RWPE2 (cell line): ENCODE measurements at regions not wholly inside any gene's neighbourhood (a gene's known extent, or its start where the extent isn't known, plus 50 kb on each side); places are given as distances from the start of the nearest gene placed in this dataset.

Experiments
- ATAC-seq: fragments of 200-7000 bp; cut with Tn5 transposase; 3 replicates; pipeline ENCODE4 v1.9.1; 2021; ENCODE audit warnings: low read depth
- DNase-seq: peaks from one replicate; pipeline ENCODE4 v3.0.0-alpha.2; 2020; ENCODE audit warnings: low spot score
- H3K27ac ChIP-seq: fragments of 450-650 bp; 2 replicates; pipeline ENCODE4 v1.5.1; 2017; ENCODE audit warnings: mild to moderate bottlenecking; ENCODE audit not compliant: poor library complexity, severe bottlenecking
- H3K27me3 ChIP-seq: fragments of 250-450 bp; sonication (Bioruptor Pico); 2 replicates; pipeline ENCODE4 v1.5.1; 2021; ENCODE audit warnings: mild to moderate bottlenecking, moderate library complexity; ENCODE audit not compliant: insufficient read depth, poor library complexity, severe bottlenecking
- H3K36me3 ChIP-seq: fragments of 250-450 bp; sonication (Bioruptor Pico); 2 replicates; pipeline ENCODE4 v1.5.1; 2020; ENCODE audit warnings: low read depth, mild to moderate bottlenecking, moderate library complexity
- H3K4me1 ChIP-seq: fragments of 250-450 bp; sonication (Bioruptor Pico); 2 replicates; pipeline ENCODE4 v1.5.1; 2021; ENCODE audit warnings: mild to moderate bottlenecking, moderate library complexity; ENCODE audit not compliant: insufficient read depth, poor library complexity, severe bottlenecking
- H3K4me3 ChIP-seq: fragments of 250-450 bp; sonication (Bioruptor Pico); 2 replicates; pipeline ENCODE4 v1.5.1; 2021; ENCODE audit warnings: mild to moderate bottlenecking, moderate library complexity; ENCODE audit not compliant: severe bottlenecking
- H3K9me3 ChIP-seq: fragments of 250-450 bp; sonication (Bioruptor Pico); 2 replicates; pipeline ENCODE4 v1.5.1; 2021; ENCODE audit warnings: mild to moderate bottlenecking, moderate library complexity; ENCODE audit not compliant: severe bottlenecking
- TF ChIP-seq, protein P1 (sequence below): fragments of 450-650 bp; IDR thresholded peaks from one replicate; pipeline ENCODE4 v1.5.1; 2017; ENCODE audit warnings: mild to moderate bottlenecking, moderate library complexity; ENCODE audit not compliant: poor library complexity, severe bottlenecking

- Histone ChIP-seq H3K9me3 (no peaks in the 10 kb centered on the region), H3K27ac (no peak overlapping the region), H3K4me3 (no peak overlapping the region), H3K4me1 (peaks cover 12% of the 10 kb centered on the region), H3K27me3 (no peaks in the 10 kb centered on the region), H3K36me3 (no peaks in the 10 kb centered on the region; the same call in 1 of the 2 replicates)
- DNase-seq (peak; percentile 18), ATAC-seq (no peak)
- TF ChIP-seq, protein P1, sequence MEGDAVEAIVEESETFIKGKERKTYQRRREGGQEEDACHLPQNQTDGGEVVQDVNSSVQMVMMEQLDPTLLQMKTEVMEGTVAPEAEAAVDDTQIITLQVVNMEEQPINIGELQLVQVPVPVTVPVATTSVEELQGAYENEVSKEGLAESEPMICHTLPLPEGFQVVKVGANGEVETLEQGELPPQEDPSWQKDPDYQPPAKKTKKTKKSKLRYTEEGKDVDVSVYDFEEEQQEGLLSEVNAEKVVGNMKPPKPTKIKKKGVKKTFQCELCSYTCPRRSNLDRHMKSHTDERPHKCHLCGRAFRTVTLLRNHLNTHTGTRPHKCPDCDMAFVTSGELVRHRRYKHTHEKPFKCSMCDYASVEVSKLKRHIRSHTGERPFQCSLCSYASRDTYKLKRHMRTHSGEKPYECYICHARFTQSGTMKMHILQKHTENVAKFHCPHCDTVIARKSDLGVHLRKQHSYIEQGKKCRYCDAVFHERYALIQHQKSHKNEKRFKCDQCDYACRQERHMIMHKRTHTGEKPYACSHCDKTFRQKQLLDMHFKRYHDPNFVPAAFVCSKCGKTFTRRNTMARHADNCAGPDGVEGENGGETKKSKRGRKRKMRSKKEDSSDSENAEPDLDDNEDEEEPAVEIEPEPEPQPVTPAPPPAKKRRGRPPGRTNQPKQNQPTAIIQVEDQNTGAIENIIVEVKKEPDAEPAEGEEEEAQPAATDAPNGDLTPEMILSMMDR: no peak
Measured at GRCh38 chr16:86942151-86943051, 364.1 kb downstream of the FOXL1 start.

- DNase-seq: peak; percentile 33
- H3K27ac ChIP-seq: peak overlapping the region; percentile 51
Measured at GRCh38 chr16:86945166-86945900, 367.0 kb downstream of the FOXL1 start.

GRCh38 chr16:86946396-86946795 is 368.0 kb downstream of the FOXL1 start:
- Histone ChIP-seq H3K36me3 (no peaks in the 10 kb centered on the region; the same call in 1 of the 2 replicates), H3K4me3 (no peak overlapping the region), H3K4me1 (peaks cover 24% of the 10 kb centered on the region), H3K9me3 (no peaks in the 10 kb centered on the region), H3K27me3 (no peaks in the 10 kb centered on the region), H3K27ac (peak overlapping the region; percentile 51)
- ATAC-seq (peak; percentile 57), DNase-seq (peak; percentile 35)
- TF ChIP-seq, protein P1: no peak

More at GRCh38 chr16:86945166-86945900, 367.0 kb downstream of the FOXL1 start:
- Histone ChIP-seq H3K9me3 (no peaks in the 10 kb centered on the region), H3K36me3 (no peaks in the 10 kb centered on the region; the same call in 1 of the 2 replicates), H3K27me3 (no peaks in the 10 kb centered on the region), H3K4me1 (peaks cover 22% of the 10 kb centered on the region), H3K4me3 (no peak overlapping the region)
- TF ChIP-seq, protein P1: no peak
- no peak for ATAC-seq

- no peak overlapping the region for H3K4me3 ChIP-seq
- no peaks in the 10 kb centered on the region; the same call in 1 of the 2 replicates for H3K36me3 ChIP-seq
- peak overlapping the region; percentile 51 for H3K27ac ChIP-seq
- H3K27me3 ChIP-seq: no peaks in the 10 kb centered on the region
- TF ChIP-seq, protein P1: no peak
- ATAC-seq: no peak
- H3K4me1 ChIP-seq: peaks cover 29% of the 10 kb centered on the region
- no peaks in the 10 kb centered on the region for H3K9me3 ChIP-seq
- DNase-seq: no peak
Measured at GRCh38 chr16:86946981-86947380, 368.6 kb downstream of the FOXL1 start.
